GM10266 (cell line): ENCODE measurements at regions not wholly inside any gene's neighbourhood (a gene's known extent, or its start where the extent isn't known, plus 50 kb on each side); places are given as distances from the start of the nearest gene placed in this dataset.
"Not testable (repeated sequence)": the region's sequence is repeated elsewhere in the genome, so short reads cannot be mapped to it uniquely, and the experiment has no call there.

Experiments
- DNase-seq: peaks from one replicate; pipeline ENCODE4 v3.0.0; 2012; ENCODE audit errors: extremely low spot score
- CTCF ChIP-seq: IDR thresholded peaks from 2 replicates; pipeline ENCODE4 v1.5.1; 2012; ENCODE audit warnings: mild to moderate bottlenecking, low read depth; ENCODE audit not compliant: control insufficient read depth, insufficient read depth; ENCODE audit errors: missing control alignments

GRCh38 chr5:27876071-27876470 is 837.7 kb upstream of the CDH9 start:
- no peak for TF ChIP-seq CTCF
- DNase-seq, result no peak

GRCh38 chr5:27875148-27875547 is 836.8 kb upstream of the CDH9 start:
- DNase-seq, result no peak
- TF ChIP-seq CTCF, result no peak

- DNase-seq, result no peak
- TF ChIP-seq CTCF, result no peak
Measured at GRCh38 chr5:27868292-27868691, 829.9 kb upstream of the CDH9 start.

GRCh38 chr5:27855491-27855890 is 817.1 kb upstream of the CDH9 start:
- no peak for DNase-seq
- no peak for TF ChIP-seq CTCF

DNA sequence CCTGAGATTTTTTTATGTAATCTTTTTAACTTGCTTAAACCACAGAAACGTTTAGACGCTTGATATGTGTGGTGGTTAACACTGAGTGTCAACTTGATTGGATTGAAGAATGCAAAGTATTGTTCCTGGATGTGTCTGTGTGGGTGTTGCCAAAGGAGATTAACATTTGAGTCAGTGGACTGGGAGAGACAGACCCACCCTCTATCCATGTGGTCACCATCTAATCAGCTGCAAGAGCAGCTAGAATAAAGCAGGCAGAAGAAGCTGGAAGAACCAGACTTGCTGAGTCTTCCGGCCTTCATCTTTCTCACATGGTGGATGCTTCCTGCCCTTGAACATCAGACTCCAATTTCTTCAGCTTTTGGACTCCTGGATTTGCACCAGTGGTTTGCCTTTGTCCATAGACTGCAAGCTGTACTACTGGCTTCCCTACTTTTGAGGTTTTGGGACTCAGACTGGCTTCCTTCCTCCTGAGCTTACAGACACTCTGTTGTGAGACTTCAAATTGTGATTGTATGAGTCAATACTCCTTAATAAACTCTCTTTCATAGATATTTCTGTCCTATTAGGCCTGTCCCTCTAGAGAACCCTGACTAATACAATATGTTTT is 816.0 kb upstream of the CDH9 start:
- TF ChIP-seq CTCF, result no peak
- no peak for DNase-seq

- no peak for DNase-seq
- TF ChIP-seq CTCF, result no peak
Measured at GRCh38 chr5:27845248-27845647, 806.9 kb upstream of the CDH9 start.

DNA sequence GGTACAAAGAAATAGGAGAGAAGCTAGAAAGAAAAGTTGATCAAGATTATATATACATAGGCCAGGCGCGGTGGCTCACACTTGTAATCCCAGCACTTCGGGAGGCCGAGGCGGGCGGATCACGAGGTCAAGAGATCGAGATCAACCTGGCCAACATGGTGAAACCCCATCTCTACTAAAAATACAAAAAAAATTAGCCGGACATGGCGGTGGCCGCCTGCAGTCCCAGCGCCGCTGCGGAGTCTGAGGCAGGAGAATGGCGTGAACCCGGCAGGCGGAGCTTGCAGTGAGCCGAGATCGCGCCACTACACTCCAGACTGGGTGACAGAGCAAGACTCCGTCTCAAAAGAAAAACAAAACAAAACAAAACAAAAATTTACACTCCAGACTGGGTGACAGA is 798.3 kb upstream of the CDH9 start:
- DNase-seq, result not testable (repeated sequence)

DNA sequence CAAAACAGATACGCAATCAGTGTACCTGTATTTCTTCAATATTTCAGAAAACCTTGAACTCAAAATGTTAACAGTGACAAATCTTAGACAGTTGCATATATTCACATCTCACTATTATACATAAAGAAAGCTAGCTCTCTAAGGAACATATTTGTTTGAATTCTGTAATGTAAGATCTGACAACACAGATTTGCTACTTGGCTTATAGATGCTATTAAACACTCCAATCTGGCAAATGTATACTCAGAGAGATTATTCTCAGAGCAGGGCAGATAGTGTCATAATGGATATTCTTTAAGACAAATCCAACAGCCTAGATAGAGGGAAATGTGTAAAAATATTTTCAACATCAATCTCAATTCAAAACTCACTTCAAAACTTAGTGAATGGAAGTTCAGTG is 794.5 kb upstream of the CDH9 start:
- no peak for TF ChIP-seq CTCF
- DNase-seq, result no peak
